HEK293 (cell line): ENCODE measurements at regions not wholly inside any gene's neighbourhood (a gene's known extent, or its start where the extent isn't known, plus 50 kb on each side); places are given as distances from the start of the nearest gene placed in this dataset.

Source experiments
- PATZ1 ChIP-seq: fragments of 450-650 bp; formaldehyde crosslinking; IDR thresholded peaks from 2 replicates; pipeline ENCODE4 v1.5.1; 2016; ENCODE audit warnings: missing biosample characterization, missing genetic modification characterization
- ZNF473 ChIP-seq: fragments of 450-650 bp; formaldehyde crosslinking; IDR thresholded peaks from 2 replicates; pipeline ENCODE4 v1.5.1; 2017; ENCODE audit warnings: missing biosample characterization, missing genetic modification characterization
- ZNF549 ChIP-seq: fragments of 450-650 bp; IDR thresholded peaks from 2 replicates; pipeline ENCODE4 v1.5.1; 2018; ENCODE audit warnings: missing biosample characterization, missing genetic modification characterization, mild to moderate bottlenecking, inconsistent platforms, moderate library complexity
- ZNF624 ChIP-seq: fragments of 450-650 bp; formaldehyde crosslinking; IDR thresholded peaks from 2 replicates; pipeline ENCODE4 v1.5.1; 2017; ENCODE audit warnings: missing biosample characterization, missing genetic modification characterization
- TF ChIP-seq, protein P1 (sequence below): fragments of 450-650 bp; formaldehyde crosslinking; IDR thresholded peaks from 2 replicates; pipeline ENCODE4 v1.5.1; 2016; ENCODE audit warnings: missing biosample characterization, missing genetic modification characterization

- TF ChIP-seq, protein P1, sequence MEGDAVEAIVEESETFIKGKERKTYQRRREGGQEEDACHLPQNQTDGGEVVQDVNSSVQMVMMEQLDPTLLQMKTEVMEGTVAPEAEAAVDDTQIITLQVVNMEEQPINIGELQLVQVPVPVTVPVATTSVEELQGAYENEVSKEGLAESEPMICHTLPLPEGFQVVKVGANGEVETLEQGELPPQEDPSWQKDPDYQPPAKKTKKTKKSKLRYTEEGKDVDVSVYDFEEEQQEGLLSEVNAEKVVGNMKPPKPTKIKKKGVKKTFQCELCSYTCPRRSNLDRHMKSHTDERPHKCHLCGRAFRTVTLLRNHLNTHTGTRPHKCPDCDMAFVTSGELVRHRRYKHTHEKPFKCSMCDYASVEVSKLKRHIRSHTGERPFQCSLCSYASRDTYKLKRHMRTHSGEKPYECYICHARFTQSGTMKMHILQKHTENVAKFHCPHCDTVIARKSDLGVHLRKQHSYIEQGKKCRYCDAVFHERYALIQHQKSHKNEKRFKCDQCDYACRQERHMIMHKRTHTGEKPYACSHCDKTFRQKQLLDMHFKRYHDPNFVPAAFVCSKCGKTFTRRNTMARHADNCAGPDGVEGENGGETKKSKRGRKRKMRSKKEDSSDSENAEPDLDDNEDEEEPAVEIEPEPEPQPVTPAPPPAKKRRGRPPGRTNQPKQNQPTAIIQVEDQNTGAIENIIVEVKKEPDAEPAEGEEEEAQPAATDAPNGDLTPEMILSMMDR (tag by site-specific recombination), result no peak
- TF ChIP-seq ZNF549 (no peak), ZNF473 (tag by site-specific recombination) (no peak), PATZ1 (tag by site-specific recombination) (no peak), ZNF624 (tag by site-specific recombination) (no peak)
Measured at GRCh38 chr10:106025208-106025811, 1139.2 kb downstream of the SORCS1 start.
